IPS-18a (cell line): ENCODE measurements at regions not wholly inside any gene's neighbourhood (a gene's known extent, or its start where the extent isn't known, plus 50 kb on each side); places are given as distances from the start of the nearest gene placed in this dataset.
"Not testable (repeated sequence)": the region's sequence is repeated elsewhere in the genome, so short reads cannot be mapped to it uniquely, and the experiment has no call there.

Experiments used
- H3K27ac ChIP-seq: one replicate; pipeline ENCODE4 v1.5.1; 2013; ENCODE audit warnings: low read length
- H3K27me3 ChIP-seq: one replicate; pipeline ENCODE4 v1.6.1; 2013; ENCODE audit warnings: mild to moderate bottlenecking, low read length; ENCODE audit not compliant: control insufficient read depth, insufficient read depth
- H3K36me3 ChIP-seq: one replicate; pipeline ENCODE4 v1.6.1; 2013; ENCODE audit warnings: low read depth, low read length; ENCODE audit not compliant: control insufficient read depth
- H3K4me1 ChIP-seq: one replicate; pipeline ENCODE4 v1.6.1; 2013; ENCODE audit warnings: low read depth, low read length; ENCODE audit not compliant: control insufficient read depth
- H3K4me3 ChIP-seq: one replicate; pipeline ENCODE4 v1.5.1; 2013; ENCODE audit warnings: low read length
- H3K9ac ChIP-seq: one replicate; pipeline ENCODE4 v1.6.1; 2013; ENCODE audit warnings: mild to moderate bottlenecking, low read length, moderate library complexity
- H3K9me3 ChIP-seq: one replicate; pipeline ENCODE4 v1.6.1; 2013; ENCODE audit warnings: low read depth, low read length; ENCODE audit not compliant: control insufficient read depth

- Histone ChIP-seq H3K4me1 (peaks cover 32% of the 10 kb centered on the region), H3K9me3 (no peaks in the 10 kb centered on the region), H3K27me3 (no peaks in the 10 kb centered on the region), H3K36me3 (no peaks in the 10 kb centered on the region), H3K9ac (no peak overlapping the region), H3K4me3 (no peak overlapping the region), H3K27ac (no peak overlapping the region)
Observed at GRCh38 chr3:170814822-170815221, 55.2 kb downstream of the RPL22L1 start.

- H3K27ac ChIP-seq: no peak overlapping the region
- H3K4me3 ChIP-seq: no peak overlapping the region
- no peaks in the 10 kb centered on the region for H3K9me3 ChIP-seq
- H3K27me3 ChIP-seq: no peaks in the 10 kb centered on the region
- H3K4me1 ChIP-seq: peaks cover 32% of the 10 kb centered on the region
- H3K36me3 ChIP-seq: no peaks in the 10 kb centered on the region
- H3K9ac ChIP-seq: no peak overlapping the region
Observed at GRCh38 chr3:170813266-170813665, 56.7 kb downstream of the RPL22L1 start.

- Histone ChIP-seq H3K27ac (no peak overlapping the region), H3K9ac (no peak overlapping the region)
Observed at GRCh38 chr3:170811928-170812591, 57.9 kb downstream of the RPL22L1 start.

GRCh38 chr3:170811515-170811914 is 58.5 kb downstream of the RPL22L1 start:
- Histone ChIP-seq H3K4me3 (no peak overlapping the region), H3K27ac (no peak overlapping the region), H3K36me3 (no peaks in the 10 kb centered on the region), H3K9me3 (no peaks in the 10 kb centered on the region), H3K27me3 (no peaks in the 10 kb centered on the region), H3K9ac (no peak overlapping the region), H3K4me1 (peaks cover 27% of the 10 kb centered on the region)

More at GRCh38 chr3:170811928-170812591, 57.9 kb downstream of the RPL22L1 start:
- Histone ChIP-seq H3K9me3 (no peaks in the 10 kb centered on the region), H3K4me3 (no peak overlapping the region), H3K4me1 (peaks cover 27% of the 10 kb centered on the region), H3K27me3 (no peaks in the 10 kb centered on the region), H3K36me3 (no peaks in the 10 kb centered on the region)

GRCh38 chr3:170809975-170810357 is 60.0 kb downstream of the RPL22L1 start:
- Histone ChIP-seq H3K9ac (no peak overlapping the region), H3K27ac (no peak overlapping the region)

GRCh38 chr3:170809007-170809974 is 60.7 kb downstream of the RPL22L1 start:
- H3K4me3 ChIP-seq: no peak overlapping the region
- H3K4me1 ChIP-seq: peaks cover 16% of the 10 kb centered on the region
- H3K36me3 ChIP-seq: no peaks in the 10 kb centered on the region
- H3K9ac ChIP-seq: no peak overlapping the region
- no peaks in the 10 kb centered on the region for H3K9me3 ChIP-seq
- no peaks in the 10 kb centered on the region for H3K27me3 ChIP-seq
- no peak overlapping the region for H3K27ac ChIP-seq

More at GRCh38 chr3:170809975-170810357, 60.0 kb downstream of the RPL22L1 start:
- H3K9me3 ChIP-seq: no peaks in the 10 kb centered on the region
- H3K4me1 ChIP-seq: peaks cover 17% of the 10 kb centered on the region
- H3K4me3 ChIP-seq: no peak overlapping the region
- no peaks in the 10 kb centered on the region for H3K27me3 ChIP-seq
- no peaks in the 10 kb centered on the region for H3K36me3 ChIP-seq

- Histone ChIP-seq H3K4me3 (no peak overlapping the region), H3K4me1 (peaks cover 14% of the 10 kb centered on the region), H3K9me3 (no peaks in the 10 kb centered on the region), H3K27me3 (no peaks in the 10 kb centered on the region), H3K36me3 (no peaks in the 10 kb centered on the region), H3K27ac (no peak overlapping the region), H3K9ac (no peak overlapping the region)
Observed at GRCh38 chr3:170808041-170808440, 62.0 kb downstream of the RPL22L1 start.

- peaks cover 11% of the 10 kb centered on the region for H3K4me1 ChIP-seq
- H3K27ac ChIP-seq: no peak overlapping the region
- no peaks in the 10 kb centered on the region for H3K27me3 ChIP-seq
- H3K4me3 ChIP-seq: no peak overlapping the region
- no peak overlapping the region for H3K9ac ChIP-seq
- no peaks in the 10 kb centered on the region for H3K9me3 ChIP-seq
- H3K36me3 ChIP-seq: no peaks in the 10 kb centered on the region
Observed at GRCh38 chr3:170806676-170807075, 63.3 kb downstream of the RPL22L1 start.

- Histone ChIP-seq H3K27me3 (no peaks in the 10 kb centered on the region), H3K27ac (no peak overlapping the region), H3K9me3 (no peaks in the 10 kb centered on the region), H3K4me3 (no peak overlapping the region), H3K9ac (no peak overlapping the region), H3K4me1 (peaks cover 11% of the 10 kb centered on the region), H3K36me3 (no peaks in the 10 kb centered on the region)
Observed at GRCh38 chr3:170806141-170806540, 63.9 kb downstream of the RPL22L1 start.

- not testable (repeated sequence) for H3K9me3 ChIP-seq, H3K4me3 ChIP-seq, H3K27me3 ChIP-seq, H3K27ac ChIP-seq, H3K36me3 ChIP-seq, H3K9ac ChIP-seq
- H3K4me1 ChIP-seq: peaks cover 11% of the 10 kb centered on the region
Observed at GRCh38 chr3:170805296-170805695, 64.7 kb downstream of the RPL22L1 start.

GRCh38 chr3:170804634-170805033 is 65.4 kb downstream of the RPL22L1 start:
- not testable (repeated sequence) for H3K9me3 ChIP-seq, H3K27me3 ChIP-seq, H3K27ac ChIP-seq, H3K9ac ChIP-seq, H3K4me3 ChIP-seq, H3K36me3 ChIP-seq
- H3K4me1 ChIP-seq: peaks cover 11% of the 10 kb centered on the region
